GM12864 (cell line): ENCODE measurements at regions not wholly inside any gene's neighbourhood (a gene's known extent, or its start where the extent isn't known, plus 50 kb on each side); places are given as distances from the start of the nearest gene placed in this dataset.
"Not testable (repeated sequence)": the region's sequence is repeated elsewhere in the genome, so short reads cannot be mapped to it uniquely, and the experiment has no call there.

ENCODE experiments used
- DNase-seq: peaks from one replicate; pipeline ENCODE4 v3.0.0-alpha.2; 2011; ENCODE audit warnings: low read depth
- H3K4me3 ChIP-seq: 2 replicates; pipeline ENCODE4 v1.5.1; 2011; ENCODE audit warnings: mild to moderate bottlenecking, low read depth, low read length, control low read depth
- CTCF ChIP-seq: IDR thresholded peaks from 2 replicates; pipeline ENCODE4 v1.5.1; 2011; ENCODE audit warnings: low read depth, mild to moderate bottlenecking, moderate library complexity, low read length, control low read depth, inconsistent platforms; ENCODE audit errors: missing control alignments

- no peak overlapping the region for H3K4me3 ChIP-seq
These were observed 213.5 kb upstream of the SYNCRIP start for GRCh38 chr6:85856235-85856634.

GRCh38 chr6:85838351-85839119 is 195.8 kb upstream of the SYNCRIP start:
- DNase-seq, H3K4me3 ChIP-seq: not testable (repeated sequence)

More at GRCh38 chr6:85856235-85856634, 213.5 kb upstream of the SYNCRIP start:
- no peak for TF ChIP-seq CTCF
- DNase-seq: no peak

- no peak for TF ChIP-seq CTCF
- DNase-seq: no peak
- no peak overlapping the region for H3K4me3 ChIP-seq
These were observed 186.3 kb upstream of the SYNCRIP start for GRCh38 chr6:85828973-85829372.

- no peak for TF ChIP-seq CTCF
- no peak for DNase-seq
- H3K4me3 ChIP-seq: no peak overlapping the region
These were observed 184.3 kb upstream of the SYNCRIP start for GRCh38 chr6:85826997-85827396.

- DNase-seq: no peak
- no peak overlapping the region for H3K4me3 ChIP-seq
- no peak for TF ChIP-seq CTCF
These were observed 181.6 kb upstream of the SYNCRIP start for GRCh38 chr6:85824329-85824728.

GRCh38 chr6:85810558-85810957 is 167.9 kb upstream of the SYNCRIP start:
- H3K4me3 ChIP-seq: no peak overlapping the region
- DNase-seq: no peak

GRCh38 chr6:85803721-85804120 is 161.0 kb upstream of the SYNCRIP start:
- no peak for DNase-seq
- TF ChIP-seq CTCF: no peak
- H3K4me3 ChIP-seq: no peak overlapping the region

More at GRCh38 chr6:85810558-85810957, 167.9 kb upstream of the SYNCRIP start:
- no peak for TF ChIP-seq CTCF
